Activated T-helper 1 cell treated with anti-CD3 and anti-CD28 coated beads, Interleukin-12 subunit alpha, Interleukin-12 subunit beta, Interleukin-2, Interleukin-4 antibody, amounts not matched to agents 30 ng/mL and 10 ng/mL and 1 ng/mL, durations not matched to agents 14 hours and 24 hours and 36 hours (primary cell): ENCODE measurements at regions not wholly inside any gene's neighbourhood (a gene's known extent, or its start where the extent isn't known, plus 50 kb on each side); places are given as distances from the start of the nearest gene placed in this dataset.

ENCODE experiments used
- DNase-seq: peaks from one replicate; pipeline ENCODE4 v3.0.0; 2021; ENCODE audit warnings: low spot score
- H3K27ac Mint-ChIP-seq: one replicate; pipeline ENCODE4 v1.8.0; 2021; ENCODE audit warnings: mild to moderate bottlenecking, mixed read lengths
- H3K27me3 Mint-ChIP-seq: one replicate; pipeline ENCODE4 v1.8.0; 2022; ENCODE audit warnings: mild to moderate bottlenecking, moderate library complexity, mixed read lengths; ENCODE audit not compliant: insufficient read depth
- H3K36me3 Mint-ChIP-seq: one replicate; pipeline ENCODE4 v1.8.0; 2021; ENCODE audit warnings: low read depth, mixed read lengths
- H3K4me1 Mint-ChIP-seq: one replicate; pipeline ENCODE4 v1.8.0; 2021; ENCODE audit warnings: low read depth, mixed read lengths
- H3K4me3 Mint-ChIP-seq: one replicate; pipeline ENCODE4 v1.8.0; 2021; ENCODE audit warnings: mild to moderate bottlenecking, moderate library complexity, mixed read lengths
- H3K9me3 Mint-ChIP-seq: one replicate; pipeline ENCODE4 v1.8.0; 2021; ENCODE audit warnings: mixed read lengths
- intact Hi-C: fragments of 100-400 bp; cut with micrococcal nuclease; formaldehyde crosslinking; loops from one replicate; pipeline ENCODE4 v1.15.1; 2024

GRCh38 chr18:49666045-49666775 lies 104.4 kb downstream of the LIPG start:
- no peak overlapping the region for H3K4me3 Mint-ChIP-seq
- H3K36me3 Mint-ChIP-seq, result no peaks in the 10 kb centered on the region
- no peak for DNase-seq
- no peaks in the 10 kb centered on the region for H3K9me3 Mint-ChIP-seq
- intact Hi-C loops, result no loop called here
- H3K4me1 Mint-ChIP-seq, result no peaks in the 10 kb centered on the region
- no peak overlapping the region for H3K27ac Mint-ChIP-seq
- H3K27me3 Mint-ChIP-seq, result peaks cover 16% of the 10 kb centered on the region

- Mint-ChIP-seq H3K4me1 (no peaks in the 10 kb centered on the region), H3K27ac (no peak overlapping the region), H3K27me3 (peaks cover 10% of the 10 kb centered on the region), H3K4me3 (no peak overlapping the region), H3K9me3 (no peaks in the 10 kb centered on the region), H3K36me3 (no peaks in the 10 kb centered on the region)
- no peak for DNase-seq
- intact Hi-C loops, result no loop called here
Observed at GRCh38 chr18:49663899-49664890, 102.3 kb downstream of the LIPG start.

- Mint-ChIP-seq H3K27ac (no peak overlapping the region), H3K27me3 (peaks cover 4% of the 10 kb centered on the region), H3K4me1 (no peaks in the 10 kb centered on the region), H3K9me3 (no peaks in the 10 kb centered on the region), H3K36me3 (no peaks in the 10 kb centered on the region), H3K4me3 (no peak overlapping the region)
- intact Hi-C loops, result no loop called here
- no peak for DNase-seq
Observed at GRCh38 chr18:49662506-49662905, 100.6 kb downstream of the LIPG start.

GRCh38 chr18:49658823-49659404 lies 97.1 kb downstream of the LIPG start:
- no peak overlapping the region for H3K27ac Mint-ChIP-seq
- H3K36me3 Mint-ChIP-seq, result no peaks in the 10 kb centered on the region
- intact Hi-C loops, result no loop called here
- no peak for DNase-seq
- no peaks in the 10 kb centered on the region for H3K4me1 Mint-ChIP-seq
- H3K9me3 Mint-ChIP-seq, result no peaks in the 10 kb centered on the region
- H3K27me3 Mint-ChIP-seq, result peaks cover 7% of the 10 kb centered on the region
- no peak overlapping the region for H3K4me3 Mint-ChIP-seq

GRCh38 chr18:49656073-49656692 lies 94.3 kb downstream of the LIPG start:
- DNase-seq, result no peak
- Mint-ChIP-seq H3K4me1 (no peaks in the 10 kb centered on the region), H3K4me3 (no peak overlapping the region), H3K27ac (no peak overlapping the region), H3K36me3 (no peaks in the 10 kb centered on the region), H3K27me3 (peaks cover 3% of the 10 kb centered on the region), H3K9me3 (no peaks in the 10 kb centered on the region)
- intact Hi-C loops, result no loop called here

- no peak for DNase-seq
- peaks cover 3% of the 10 kb centered on the region for H3K27me3 Mint-ChIP-seq
Observed at GRCh38 chr18:49655266-49656072, 93.6 kb downstream of the LIPG start.

GRCh38 chr18:49654347-49654746 lies 92.5 kb downstream of the LIPG start:
- no peak for DNase-seq
- Mint-ChIP-seq H3K27ac (no peak overlapping the region), H3K9me3 (no peaks in the 10 kb centered on the region), H3K27me3 (peaks cover 3% of the 10 kb centered on the region), H3K36me3 (no peaks in the 10 kb centered on the region), H3K4me1 (no peaks in the 10 kb centered on the region), H3K4me3 (no peak overlapping the region)
- intact Hi-C loops, result no loop called here

More at GRCh38 chr18:49655266-49656072, 93.6 kb downstream of the LIPG start:
- no peaks in the 10 kb centered on the region for H3K4me1 Mint-ChIP-seq
- no peaks in the 10 kb centered on the region for H3K9me3 Mint-ChIP-seq
- no peak overlapping the region for H3K27ac Mint-ChIP-seq
- intact Hi-C loops, result no loop called here
- H3K4me3 Mint-ChIP-seq, result no peak overlapping the region
- no peaks in the 10 kb centered on the region for H3K36me3 Mint-ChIP-seq

- DNase-seq, result no peak
- H3K4me3 Mint-ChIP-seq, result no peak overlapping the region
- no peak overlapping the region for H3K27ac Mint-ChIP-seq
- peaks cover 3% of the 10 kb centered on the region for H3K27me3 Mint-ChIP-seq
- intact Hi-C loops, result no loop called here
- H3K36me3 Mint-ChIP-seq, result no peaks in the 10 kb centered on the region
- H3K9me3 Mint-ChIP-seq, result no peaks in the 10 kb centered on the region
- H3K4me1 Mint-ChIP-seq, result no peaks in the 10 kb centered on the region
Observed at GRCh38 chr18:49652881-49653724, 91.2 kb downstream of the LIPG start.

- intact Hi-C loops, result no loop called here
- Mint-ChIP-seq H3K27ac (no peak overlapping the region), H3K27me3 (no peaks in the 10 kb centered on the region), H3K4me3 (no peak overlapping the region), H3K36me3 (no peaks in the 10 kb centered on the region), H3K4me1 (no peaks in the 10 kb centered on the region), H3K9me3 (no peaks in the 10 kb centered on the region)
- DNase-seq, result no peak
Observed at GRCh38 chr18:49651033-49651432, 89.2 kb downstream of the LIPG start.

- Mint-ChIP-seq H3K4me1 (no peaks in the 10 kb centered on the region), H3K9me3 (no peaks in the 10 kb centered on the region), H3K27me3 (no peaks in the 10 kb centered on the region), H3K27ac (no peak overlapping the region), H3K36me3 (no peaks in the 10 kb centered on the region), H3K4me3 (no peak overlapping the region)
- intact Hi-C loops, result no loop called here
- DNase-seq, result no peak
Observed at GRCh38 chr18:49650426-49650891, 88.6 kb downstream of the LIPG start.

- H3K9me3 Mint-ChIP-seq, result no peaks in the 10 kb centered on the region
- no peaks in the 10 kb centered on the region for H3K4me1 Mint-ChIP-seq
- no peak overlapping the region for H3K4me3 Mint-ChIP-seq
- intact Hi-C loops, result no loop called here
- no peaks in the 10 kb centered on the region for H3K27me3 Mint-ChIP-seq
- no peaks in the 10 kb centered on the region for H3K36me3 Mint-ChIP-seq
- no peak overlapping the region for H3K27ac Mint-ChIP-seq
- no peak for DNase-seq
Observed at GRCh38 chr18:49648811-49649210, 87.0 kb downstream of the LIPG start.
